GM21786 (cell line): ENCODE measurements at regions not wholly inside any gene's neighbourhood (a gene's known extent, or its start where the extent isn't known, plus 50 kb on each side); places are given as distances from the start of the nearest gene placed in this dataset.

Experiments
- ATAC-seq: cut with Tn5 transposase; IDR thresholded peaks from one replicate; pipeline ENCODE4 v1.9.1; 2021; ENCODE audit not compliant: unreplicated experiment

DNA sequence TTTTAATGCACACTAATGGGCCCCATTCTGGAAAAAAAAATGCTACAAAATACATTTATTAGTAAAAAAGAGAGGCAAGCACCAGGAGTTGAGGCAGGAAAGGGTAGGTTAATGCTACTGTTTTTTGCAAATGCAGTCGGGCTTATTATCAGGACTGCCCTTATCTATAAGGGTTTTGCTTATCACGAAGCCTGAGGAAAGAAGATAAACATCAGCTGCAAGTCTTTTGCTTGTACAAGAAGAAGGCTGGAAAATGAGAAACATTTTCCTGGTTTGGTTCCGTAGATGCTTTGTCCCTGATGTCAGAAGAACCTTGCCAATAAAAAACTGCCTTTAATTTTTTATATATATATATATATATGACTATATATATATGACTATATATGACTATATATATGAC is 189.3 kb upstream of the VGLL2 start:
- no peak for ATAC-seq

DNA sequence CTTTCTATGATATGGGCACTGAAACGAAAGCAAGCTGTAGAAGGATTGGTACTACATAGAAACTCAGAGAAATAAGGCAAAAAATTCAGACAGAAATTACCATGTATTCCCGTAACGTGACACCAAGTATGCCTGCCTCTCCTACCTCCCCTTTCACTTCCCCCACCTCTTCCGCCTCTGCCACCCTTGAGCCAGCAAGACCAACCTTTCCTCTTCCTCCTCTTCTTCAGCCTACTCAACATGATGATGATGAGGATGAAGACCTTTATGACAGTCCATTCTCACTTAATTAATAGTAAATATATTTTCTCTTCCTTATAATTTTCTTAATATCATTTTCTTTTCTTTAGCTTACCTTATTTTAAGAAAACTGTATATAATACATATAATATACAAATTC is 188.1 kb upstream of the VGLL2 start:
- ATAC-seq: no peak

DNA sequence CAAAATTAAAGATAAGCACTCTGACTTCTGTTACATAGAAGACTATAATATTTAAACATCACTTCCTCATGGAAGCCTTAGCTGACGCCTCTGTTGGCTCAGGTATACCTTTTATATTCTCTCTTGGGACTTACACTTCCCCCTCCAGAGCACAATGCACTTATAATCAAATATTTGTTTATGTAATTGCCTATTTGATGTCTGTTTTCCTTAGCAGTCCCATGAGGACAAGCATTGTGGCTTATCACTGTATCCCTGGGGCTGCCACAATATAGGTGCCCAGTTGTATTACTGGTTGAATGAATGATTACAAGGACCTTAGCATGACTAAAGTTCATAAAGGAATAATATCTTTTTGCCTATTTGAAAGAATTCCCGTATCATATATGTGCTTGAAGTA is 186.7 kb upstream of the VGLL2 start:
- no peak for ATAC-seq

DNA sequence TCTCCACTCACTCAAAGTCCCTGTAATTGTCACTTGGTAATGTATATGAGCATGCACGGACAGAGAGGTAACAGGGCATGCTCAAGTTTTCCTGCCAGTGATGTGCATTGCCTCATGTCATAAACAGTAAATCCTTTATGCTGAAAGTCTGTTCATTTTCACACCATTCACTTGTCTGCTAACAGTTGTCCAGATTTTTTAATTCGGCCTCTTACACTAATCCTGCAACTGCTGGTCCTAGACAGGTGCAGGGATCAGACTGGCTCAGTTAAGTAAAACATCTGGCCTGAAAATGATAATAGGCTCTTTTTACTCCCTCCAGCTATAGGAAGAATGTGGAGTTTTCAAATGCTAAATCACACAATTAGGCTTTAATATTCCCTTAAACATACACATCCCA is 185.4 kb upstream of the VGLL2 start:
- ATAC-seq: no peak

DNA sequence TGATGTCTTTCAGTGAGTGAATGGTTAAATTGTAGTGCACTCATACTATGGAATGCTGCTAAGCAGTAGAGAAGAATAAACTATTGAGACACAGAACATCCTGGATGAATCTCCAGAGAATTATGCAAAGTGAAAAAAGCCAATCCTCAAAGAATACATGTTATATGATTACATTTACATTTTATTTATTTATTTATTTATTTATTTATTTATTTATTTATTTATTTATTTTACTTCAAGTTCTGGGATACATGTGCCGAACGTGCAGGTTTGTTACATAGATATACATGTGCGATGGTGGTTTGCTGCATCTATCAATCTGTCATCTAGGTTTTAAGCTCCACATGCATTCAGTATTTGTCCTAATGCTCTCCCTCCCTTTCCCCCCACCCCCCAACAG is 175.8 kb upstream of the VGLL2 start:
- ATAC-seq: no peak

DNA sequence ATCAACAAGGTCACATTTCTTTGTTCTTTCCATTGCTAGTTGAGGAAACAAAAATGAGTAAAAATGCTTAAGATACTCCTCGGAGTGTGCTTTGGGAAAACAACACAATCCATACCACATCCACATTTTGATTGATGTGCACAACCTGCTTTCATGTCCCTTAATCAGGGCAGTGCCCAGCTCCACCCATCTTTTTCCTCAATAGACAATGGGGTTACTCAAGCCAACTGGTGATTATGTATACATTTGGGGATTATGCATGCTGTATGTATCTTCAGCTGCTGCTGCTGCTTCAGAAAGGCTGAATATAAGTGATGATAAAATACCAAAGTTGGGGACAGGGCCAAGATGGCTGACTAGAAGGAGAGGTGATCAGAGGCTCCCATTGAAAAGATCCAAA is 155.2 kb upstream of the VGLL2 start:
- ATAC-seq: no peak

DNA sequence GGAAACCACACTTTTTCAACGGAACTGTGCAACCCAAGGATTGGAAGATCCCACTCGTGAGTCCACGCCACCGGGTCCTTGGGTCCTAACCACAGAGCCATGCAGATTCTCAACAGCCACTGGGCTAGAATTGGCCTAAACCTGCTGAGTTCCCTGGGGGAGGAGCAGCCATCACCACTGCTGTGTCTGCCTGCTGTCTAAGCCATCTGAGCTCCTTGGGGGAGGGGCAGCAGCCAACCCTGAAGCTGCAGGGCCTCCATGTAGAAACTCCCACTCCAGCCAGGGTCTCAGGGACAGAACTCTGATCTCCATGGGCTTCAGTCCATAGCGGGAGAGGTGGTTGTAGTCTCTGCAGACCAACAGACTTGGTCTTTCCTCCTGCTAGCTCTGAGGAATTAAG is 154.6 kb upstream of the VGLL2 start:
- ATAC-seq: no peak

DNA sequence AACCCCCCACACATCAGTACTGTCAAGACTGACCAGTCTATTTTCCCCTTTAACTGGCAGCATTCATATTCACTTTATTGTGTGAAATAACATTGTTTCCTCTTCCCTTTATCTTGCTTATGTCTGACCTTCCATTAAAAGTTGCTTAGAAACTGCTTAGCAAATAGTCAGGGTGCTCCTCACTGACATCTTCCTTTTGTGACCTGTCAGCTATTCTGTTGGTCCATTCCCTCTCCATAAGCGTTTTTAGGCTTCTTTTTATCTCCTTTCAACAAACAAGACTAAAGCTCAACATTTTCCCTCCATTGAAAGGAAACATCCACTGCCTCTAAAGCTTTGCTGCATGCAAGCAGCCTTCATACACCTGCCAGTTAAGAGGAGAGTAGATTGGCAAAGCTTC is 147.7 kb upstream of the VGLL2 start:
- ATAC-seq: no peak

DNA sequence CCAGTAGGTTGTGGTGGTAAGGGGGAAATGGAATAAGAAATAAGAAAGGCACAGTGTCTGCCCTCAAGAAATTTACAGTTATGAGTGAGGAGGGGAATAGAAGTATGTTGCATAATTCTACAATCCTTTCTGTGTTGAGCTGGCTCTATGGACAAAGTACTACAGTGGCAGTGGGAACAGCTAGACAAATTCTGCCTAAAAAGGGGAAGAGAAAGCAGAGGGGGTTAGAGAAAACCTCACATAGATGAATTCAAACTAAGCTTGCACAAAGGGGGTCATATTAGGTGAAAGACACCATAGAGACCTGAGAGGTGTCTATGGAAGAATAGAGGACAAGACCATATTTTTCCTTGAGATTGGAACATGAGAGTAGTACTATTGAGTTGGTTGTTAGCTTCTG is 146.9 kb upstream of the VGLL2 start:
- ATAC-seq: no peak

DNA sequence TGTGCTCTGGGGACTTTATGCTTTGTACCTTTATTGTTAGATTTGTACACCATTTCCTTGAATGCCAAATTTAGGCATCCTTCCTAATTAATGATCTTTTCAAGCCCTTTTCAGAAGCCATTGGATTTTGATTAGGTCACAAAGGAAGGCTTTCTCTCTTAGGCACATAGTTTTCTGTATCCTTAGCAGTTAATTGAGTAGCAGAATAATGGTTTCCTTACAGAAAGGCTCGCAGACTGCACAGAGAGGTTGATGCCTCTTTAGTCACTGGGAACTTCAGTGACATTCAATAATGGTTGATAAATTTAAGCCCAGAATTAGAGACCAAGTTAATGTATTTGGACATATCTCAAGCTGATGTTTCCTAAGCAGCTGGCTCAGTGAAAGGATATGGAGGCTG is 139.1 kb upstream of the VGLL2 start:
- no peak for ATAC-seq

DNA sequence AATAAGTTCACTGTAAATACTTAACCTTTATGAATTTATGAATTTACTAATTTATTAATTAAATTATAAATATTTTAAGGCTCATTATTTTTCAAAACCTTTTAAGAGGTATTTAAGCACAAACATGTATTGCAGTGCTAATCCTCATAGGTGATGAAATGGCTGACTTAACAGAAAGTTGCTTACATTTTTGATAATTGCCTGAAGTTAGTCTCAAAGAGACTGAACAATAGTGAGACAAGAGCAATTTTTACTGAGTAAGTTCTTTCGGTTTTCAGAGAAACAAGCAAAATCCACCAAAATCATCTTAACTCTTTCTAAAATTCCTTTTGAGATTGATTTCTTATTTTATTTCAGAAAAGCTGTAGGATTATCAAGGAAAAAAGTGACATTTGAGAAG is 137.3 kb upstream of the VGLL2 start:
- ATAC-seq: no peak

DNA sequence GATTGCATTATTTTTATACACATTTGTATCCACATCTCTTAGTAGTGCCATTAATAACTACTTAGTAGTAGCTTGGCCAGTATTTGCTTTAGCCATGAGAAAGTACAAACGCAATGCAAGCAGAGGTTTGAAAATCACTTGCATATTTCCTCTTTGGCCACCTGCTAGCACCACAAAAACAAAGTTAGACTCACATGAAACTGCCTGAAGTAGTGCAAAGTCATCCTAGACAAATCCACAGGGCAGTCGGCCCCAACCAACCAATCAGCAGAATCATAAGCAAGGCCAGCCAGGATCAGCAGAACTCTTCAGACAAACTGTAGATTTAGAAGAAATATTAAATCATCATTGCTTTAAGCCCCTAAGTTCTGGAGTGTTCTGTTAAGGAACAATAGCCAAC is 135.2 kb upstream of the VGLL2 start:
- no peak for ATAC-seq

DNA sequence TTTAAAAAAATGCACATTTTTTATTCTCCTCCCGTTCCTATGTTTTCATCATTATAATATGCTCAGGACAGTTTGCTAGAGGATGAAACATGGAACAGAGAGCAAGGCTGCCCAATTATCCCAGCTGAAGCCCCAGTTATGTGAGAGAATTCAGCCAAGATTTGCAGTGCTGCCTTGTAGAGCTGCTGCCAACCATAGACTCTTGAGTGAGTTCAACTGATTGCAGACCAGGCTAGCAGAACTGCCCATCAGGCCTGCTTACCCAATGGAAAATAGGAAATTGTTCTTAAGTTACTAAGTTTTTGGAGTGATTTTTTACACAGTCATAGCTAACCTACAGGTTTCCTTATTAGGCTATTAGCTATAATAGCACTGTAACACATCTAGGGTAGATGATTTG is 128.7 kb upstream of the VGLL2 start:
- no peak for ATAC-seq

DNA sequence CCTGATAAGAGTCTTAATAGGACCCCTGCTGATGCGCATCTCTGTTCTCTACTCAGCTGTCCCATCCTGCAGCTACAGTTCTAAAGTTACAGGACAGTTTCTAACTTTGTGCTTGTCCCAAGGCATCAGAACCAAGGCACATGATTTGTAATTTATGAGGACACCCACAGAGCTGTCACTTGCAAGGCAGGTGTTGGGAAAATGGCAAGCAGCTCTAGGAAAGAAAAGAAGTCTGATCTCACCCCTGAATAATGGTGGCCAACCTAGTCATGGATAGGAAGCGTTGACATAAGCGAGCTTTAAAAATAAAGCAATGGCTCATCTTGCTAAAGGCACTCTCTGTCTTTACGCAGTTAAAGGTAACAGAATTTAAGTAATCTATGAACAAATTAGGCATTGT is 127.6 kb upstream of the VGLL2 start:
- no peak for ATAC-seq

DNA sequence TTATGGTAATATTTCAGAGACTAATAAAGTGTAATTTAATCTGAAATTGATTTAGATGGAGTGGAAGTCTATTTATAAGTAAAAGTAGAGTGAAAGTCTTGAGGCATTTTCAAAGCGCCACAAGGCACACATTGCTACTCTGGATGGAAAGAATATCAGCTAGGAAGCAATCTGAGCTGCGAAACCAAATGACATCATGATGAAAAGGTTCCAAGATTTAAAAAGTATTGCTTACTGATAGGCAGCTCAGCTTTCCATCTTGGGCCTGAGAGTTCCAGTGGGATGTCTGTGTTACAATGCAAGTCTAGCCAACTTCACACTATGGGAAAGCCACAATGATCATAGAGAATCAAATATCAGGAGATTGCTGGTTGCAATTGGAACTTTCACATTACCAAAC is 126.9 kb upstream of the VGLL2 start:
- no peak for ATAC-seq

DNA sequence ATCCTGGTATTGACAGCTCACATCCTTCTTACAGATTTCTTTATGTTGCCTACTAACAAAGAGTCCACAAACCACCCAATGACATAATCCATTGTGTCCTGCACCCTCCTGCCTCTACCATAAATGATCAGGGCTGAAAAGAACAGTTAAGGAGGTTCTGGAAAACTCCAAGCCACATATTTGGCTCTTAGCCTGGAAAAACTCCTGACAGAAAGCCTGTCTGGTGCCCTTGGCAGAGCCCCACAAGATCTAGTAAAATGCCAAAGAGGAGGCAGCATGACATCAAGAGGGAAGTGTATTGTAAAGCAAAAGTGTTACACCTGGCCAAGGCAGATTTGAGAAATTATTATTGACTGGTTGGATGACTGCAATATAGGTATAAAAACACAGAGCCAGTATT is 126.4 kb upstream of the VGLL2 start:
- ATAC-seq: no peak

DNA sequence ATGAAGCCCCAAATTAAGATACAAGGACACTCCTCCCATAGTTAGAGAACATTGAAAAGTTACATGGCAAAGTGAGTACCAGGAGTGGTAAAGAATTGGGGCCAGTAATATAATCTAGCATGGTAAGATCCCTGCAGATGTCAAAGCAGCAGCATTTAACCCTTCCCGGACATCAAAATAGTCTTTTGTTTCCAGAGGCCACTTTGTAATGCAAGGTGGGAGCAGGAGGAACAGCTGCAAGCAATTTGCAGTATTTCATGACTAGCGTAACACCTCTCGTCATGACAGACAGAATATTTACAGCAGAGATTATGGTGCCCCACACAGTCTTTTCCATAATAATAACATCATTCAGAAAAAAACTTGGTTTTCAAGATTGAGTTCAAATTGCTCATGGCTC is 123.2 kb upstream of the VGLL2 start:
- ATAC-seq: no peak

DNA sequence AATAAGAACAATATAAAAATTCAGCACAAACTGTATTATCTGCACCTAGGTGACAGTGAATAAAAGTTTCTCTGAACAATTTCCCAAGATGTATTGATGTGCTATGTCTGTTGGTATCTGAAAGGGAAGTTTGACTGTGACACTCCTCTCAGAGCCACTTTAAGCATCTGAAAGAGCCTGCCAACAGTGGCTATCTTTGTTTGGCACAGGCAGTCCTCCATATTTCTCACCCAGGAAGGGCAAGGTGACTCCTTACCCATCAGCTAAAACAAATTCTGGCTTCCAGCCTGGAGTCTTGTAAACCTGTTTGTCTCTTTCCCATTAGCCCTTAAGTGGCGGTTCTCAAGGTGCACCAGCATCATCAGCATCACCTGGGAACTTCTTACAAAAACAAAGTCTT is 122.4 kb upstream of the VGLL2 start:
- ATAC-seq: no peak

DNA sequence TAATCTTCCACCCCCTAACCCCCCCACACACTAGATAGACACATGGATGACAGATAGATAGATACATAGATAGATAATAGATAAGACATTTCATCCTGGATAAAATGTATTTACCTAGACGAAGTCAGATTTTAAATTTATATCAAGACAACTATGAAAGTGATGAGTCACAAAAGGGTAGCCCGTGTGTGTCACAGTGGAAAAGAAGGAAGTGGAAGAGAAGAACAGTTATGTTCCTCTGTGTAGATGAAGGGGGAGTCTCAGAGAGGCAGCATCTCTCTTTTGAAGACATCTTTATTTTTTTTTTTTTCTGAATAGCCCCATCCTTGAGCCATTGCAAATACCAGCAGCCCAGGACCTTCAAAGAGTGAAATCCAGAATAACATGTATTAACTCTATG is 121.7 kb upstream of the VGLL2 start:
- no peak for ATAC-seq

DNA sequence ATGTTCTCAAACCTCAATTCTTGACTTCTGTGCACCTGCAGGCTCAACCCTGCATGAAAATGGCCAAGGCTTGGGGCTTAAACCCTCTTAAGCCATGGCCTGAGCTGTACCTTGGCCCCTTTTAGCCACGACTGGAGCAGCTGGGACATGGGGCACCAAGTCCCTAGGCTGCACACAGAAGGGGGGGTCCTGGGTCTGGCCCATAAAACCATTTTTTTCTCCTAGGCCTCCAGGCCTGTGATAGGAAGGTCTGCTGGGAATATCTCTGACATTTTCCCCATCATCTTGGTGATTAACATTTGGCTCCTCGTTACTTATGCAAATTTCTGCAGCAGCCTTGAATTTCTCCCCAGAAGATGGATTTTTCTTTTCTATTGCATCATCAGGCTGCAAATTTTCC is 119.4 kb upstream of the VGLL2 start:
- no peak for ATAC-seq

DNA sequence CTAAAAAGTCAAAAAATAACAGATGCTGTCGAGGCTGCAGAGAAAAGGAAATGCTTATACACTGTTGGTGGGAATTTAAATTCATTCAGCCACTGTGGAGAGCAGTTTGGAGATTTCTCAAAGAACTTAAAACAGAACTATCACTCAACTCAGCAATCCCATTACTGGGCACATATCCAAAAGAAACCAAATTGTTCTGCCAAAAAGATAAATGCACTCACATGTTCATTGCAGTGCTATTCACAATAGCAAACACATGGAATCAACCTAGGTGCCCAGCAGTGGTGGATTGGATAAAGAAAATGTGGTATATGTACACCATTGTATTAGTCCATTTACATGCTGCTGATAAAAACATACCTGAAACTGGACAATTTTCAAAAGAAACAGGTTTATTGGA is 116.0 kb upstream of the VGLL2 start:
- ATAC-seq: no peak

DNA sequence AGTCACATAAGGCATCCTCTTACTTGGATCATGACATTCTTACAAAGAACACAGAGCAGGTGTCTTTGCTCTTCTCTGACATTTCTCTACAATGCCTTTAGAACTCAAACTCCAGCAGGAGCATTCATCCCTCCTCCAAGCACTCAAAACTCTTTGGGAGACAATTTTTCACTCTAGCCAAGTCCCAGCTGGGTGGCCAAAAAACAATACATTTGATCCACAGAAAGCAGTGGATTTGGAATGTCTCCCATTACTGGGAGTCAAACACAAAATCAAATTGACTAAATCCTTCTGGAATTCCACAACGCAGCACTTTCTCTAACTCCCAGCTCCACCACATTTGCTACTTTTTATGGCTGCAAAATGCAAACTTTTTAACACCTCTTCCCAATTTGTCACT is 108.6 kb upstream of the VGLL2 start:
- no peak for ATAC-seq

DNA sequence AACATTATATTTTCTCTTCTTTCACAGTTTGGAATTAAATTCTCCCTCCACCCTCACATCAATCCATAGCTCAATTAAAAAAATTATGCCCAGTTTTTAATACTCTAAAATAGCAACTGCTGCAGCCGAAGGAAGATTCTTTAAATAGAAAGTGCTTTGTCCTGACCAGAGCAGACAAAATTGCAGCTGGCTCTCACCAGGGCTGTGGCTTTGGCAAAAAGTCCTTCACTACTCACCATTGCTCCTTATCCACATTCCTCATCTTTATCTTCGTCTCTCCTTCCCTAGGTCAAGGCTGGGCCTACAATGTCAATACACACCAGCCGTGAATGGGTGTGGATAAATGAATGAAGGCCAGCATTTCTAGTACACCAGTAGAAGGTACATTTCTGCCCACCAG is 107.9 kb upstream of the VGLL2 start:
- ATAC-seq: no peak

DNA sequence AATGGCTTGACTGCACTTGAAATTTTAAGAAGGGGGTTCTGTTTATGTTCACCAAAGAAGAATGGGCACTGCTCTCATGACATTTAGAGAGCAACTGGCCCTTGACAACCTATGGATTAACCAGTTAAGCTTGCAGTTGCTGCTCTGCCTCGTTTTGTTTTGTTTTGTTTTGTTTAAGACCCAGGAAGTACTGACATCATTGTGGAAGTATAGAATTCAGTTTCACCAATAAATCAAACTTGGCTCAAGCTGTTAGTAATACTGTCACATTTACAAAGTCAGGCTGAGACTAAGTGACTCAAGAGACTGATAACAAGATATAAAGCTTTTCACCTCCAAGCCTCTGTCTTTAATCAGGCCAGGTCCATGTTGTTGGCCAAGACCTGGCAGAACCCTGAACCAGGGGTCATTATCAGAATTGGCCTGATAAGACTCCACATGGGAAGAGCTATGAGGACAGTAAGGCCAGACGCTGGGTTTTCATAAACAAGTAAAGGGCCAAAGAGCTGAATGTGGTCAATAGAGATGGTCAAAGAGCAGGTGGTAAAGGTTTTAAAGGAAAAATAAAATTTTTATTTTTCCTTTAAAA is 99.4 kb upstream of the VGLL2 start:
- no peak for ATAC-seq
